GM23338 (cell line): ENCODE measurements at regions not wholly inside any gene's neighbourhood (a gene's known extent, or its start where the extent isn't known, plus 50 kb on each side); places are given as distances from the start of the nearest gene placed in this dataset.
A peak's percentile ranks its signal among the peaks of the same experiment; 100 is the strongest.

Experiments used
- ATAC-seq: fragments of 200-7000 bp; cut with Tn5 transposase; 3 replicates; pipeline ENCODE4 v1.9.1; 2020
- DNase-seq: peaks from one replicate; pipeline ENCODE4 v3.0.0-alpha.2; 2015; ENCODE audit warnings: low spot score
- H2AFZ ChIP-seq: fragments of 200-600 bp; sonication (generic); 2 replicates; pipeline ENCODE4 v1.8.0; 2016; ENCODE audit warnings: antibody characterized with exemption, mild to moderate bottlenecking, moderate library complexity
- H3F3A ChIP-seq: fragments of 200-600 bp; sonication (generic); replicated peaks from 2 replicates; pipeline ENCODE4 v1.8.0; 2017; ENCODE audit warnings: antibody characterized with exemption, mixed run types, low read depth
- H3K27ac ChIP-seq: fragments of 200-600 bp; sonication (generic); 2 replicates; pipeline ENCODE4 v1.6.1; 2016; ENCODE audit warnings: low read depth
- H3K27me3 ChIP-seq: fragments of 200-600 bp; sonication (generic); 2 replicates; pipeline ENCODE4 v1.8.0; 2016; ENCODE audit warnings: mild to moderate bottlenecking, mixed run types, moderate library complexity; ENCODE audit not compliant: insufficient read depth
- H3K36me3 ChIP-seq: fragments of 200-600 bp; sonication (generic); 2 replicates; pipeline ENCODE4 v1.8.0; 2016; ENCODE audit warnings: mild to moderate bottlenecking; ENCODE audit not compliant: insufficient read depth
- H3K4me1 ChIP-seq: fragments of 200-600 bp; sonication (generic); 2 replicates; pipeline ENCODE4 v1.8.0; 2016; ENCODE audit warnings: mild to moderate bottlenecking, moderate library complexity; ENCODE audit not compliant: insufficient read depth
- H3K4me2 ChIP-seq: fragments of 200-600 bp; sonication (generic); 2 replicates; pipeline ENCODE4 v1.7.1; 2017; ENCODE audit warnings: mixed run types
- H3K4me3 ChIP-seq: fragments of 200-600 bp; sonication (generic); 2 replicates; pipeline ENCODE4 v1.6.1; 2016; ENCODE audit warnings: mixed run types
- H3K79me2 ChIP-seq: fragments of 200-600 bp; sonication (generic); replicated peaks from 2 replicates; pipeline ENCODE4 v1.8.0; 2017; ENCODE audit warnings: mild to moderate bottlenecking; ENCODE audit not compliant: insufficient read depth
- H3K9me2 ChIP-seq: fragments of 200-600 bp; sonication (generic); 2 replicates; pipeline ENCODE4 v1.8.0; 2017; ENCODE audit not compliant: insufficient read depth
- H4K20me1 ChIP-seq: fragments of 200-600 bp; sonication (generic); replicated peaks from 2 replicates; pipeline ENCODE4 v1.8.0; 2017; ENCODE audit warnings: mild to moderate bottlenecking; ENCODE audit not compliant: insufficient read depth
- H3K27ac Mint-ChIP-seq: 2 replicates; pipeline ENCODE4 v1.8.0; 2020; ENCODE audit warnings: inconsistent platforms, mild to moderate bottlenecking, moderate library complexity, mixed read lengths
- H3K27me3 Mint-ChIP-seq: 3 replicates; pipeline ENCODE4 v1.8.0; 2022; ENCODE audit warnings: low read depth, mild to moderate bottlenecking, moderate library complexity, mixed read lengths, inconsistent platforms; ENCODE audit not compliant: insufficient read depth, poor library complexity
- H3K36me3 Mint-ChIP-seq: 3 replicates; pipeline ENCODE4 v1.8.0; 2021; ENCODE audit warnings: low read depth, mild to moderate bottlenecking, inconsistent platforms, moderate library complexity, mixed read lengths
- H3K4me1 Mint-ChIP-seq: 3 replicates; pipeline ENCODE4 v1.8.0; 2020; ENCODE audit warnings: mild to moderate bottlenecking, inconsistent platforms, mixed read lengths
- H3K4me3 Mint-ChIP-seq: 3 replicates; pipeline ENCODE4 v1.8.0; 2021; ENCODE audit warnings: moderate library complexity, mild to moderate bottlenecking, inconsistent platforms, mixed read lengths
- H3K9me3 Mint-ChIP-seq: 3 replicates; pipeline ENCODE4 v1.8.0; 2020; ENCODE audit warnings: moderate library complexity, mild to moderate bottlenecking, inconsistent platforms, mixed read lengths
- CREB1 ChIP-seq: fragments of 250-450 bp; sonication (Bioruptor Pico); IDR thresholded peaks from 2 replicates; pipeline ENCODE4 v1.5.0; 2020; ENCODE audit warnings: low read depth, mild to moderate bottlenecking, moderate library complexity
- CTCF ChIP-seq, 2 experiments: fragments of 200-600 bp in 1 of 2; sonication (generic) in 1 of 2; conservative IDR thresholded peaks; 2 replicates each; pipeline versions ENCODE4 v1.5.1 to v1.6.1; 2016 to 2017; ENCODE audit warnings: antibody characterized with exemption in 2 of 2, low read depth in 2 of 2, mild to moderate bottlenecking in 2 of 2, moderate library complexity in 1 of 2
- ETS1 ChIP-seq: IDR thresholded peaks from 2 replicates; pipeline ENCODE4 v1.6.1; 2016; ENCODE audit warnings: antibody characterized with exemption
- POLR2AphosphoS5 ChIP-seq: IDR thresholded peaks from 2 replicates; pipeline ENCODE4 v1.6.1; 2016; ENCODE audit warnings: antibody characterized with exemption, low read depth
- REST ChIP-seq: IDR thresholded peaks from one replicate; pipeline ENCODE4 v1.6.1; 2018; ENCODE audit warnings: antibody characterized with exemption; ENCODE audit not compliant: unreplicated experiment
- STAT1 ChIP-seq: IDR thresholded peaks from one replicate; pipeline ENCODE4 v1.6.1; 2016; ENCODE audit warnings: antibody characterized with exemption; ENCODE audit not compliant: unreplicated experiment
- ZNF114 ChIP-seq: fragments of 250-450 bp; sonication (Bioruptor Pico); IDR thresholded peaks from 2 replicates; pipeline ENCODE4 v1.5.0; 2020; ENCODE audit warnings: mild to moderate bottlenecking, moderate library complexity
- ZNF331 ChIP-seq: fragments of 250-450 bp; sonication (Bioruptor Pico); IDR thresholded peaks from 2 replicates; pipeline ENCODE4 v1.5.0; 2020; ENCODE audit warnings: low read depth, mild to moderate bottlenecking, moderate library complexity
- ZNF462 ChIP-seq: fragments of 250-450 bp; sonication (Bioruptor Pico); IDR thresholded peaks from 2 replicates; pipeline ENCODE4 v1.5.0; 2020; ENCODE audit warnings: mild to moderate bottlenecking, moderate library complexity

GRCh38 chr12:43113616-43114015, 438.4 kb downstream of the ADAMTS20 start:
- Histone ChIP-seq H3K79me2 (no peaks in the 10 kb centered on the region), H3K4me2 (no peak overlapping the region), H3K4me3 (no peak overlapping the region), H3K9me2 (peaks cover 6% of the 10 kb centered on the region; the same call in 1 of the 2 replicates), H3K27ac (no peak overlapping the region), H3K4me1 (no peaks in the 10 kb centered on the region), H3K27me3 (no peaks in the 10 kb centered on the region), H3F3A (no peaks in the 10 kb centered on the region), H4K20me1 (no peaks in the 10 kb centered on the region), H2AFZ (no peak overlapping the region), H3K36me3 (no peaks in the 10 kb centered on the region)
- H3K4me3 Mint-ChIP-seq: no peak overlapping the region
- DNase-seq (no peak), ATAC-seq (no peak)
- no peaks in the 10 kb centered on the region for H3K9me3 Mint-ChIP-seq
- peaks cover 3% of the 10 kb centered on the region; the same call in 2 of the 3 replicates for H3K4me1 Mint-ChIP-seq
- H3K36me3 Mint-ChIP-seq: no peaks in the 10 kb centered on the region
- no peaks in the 10 kb centered on the region for H3K27me3 Mint-ChIP-seq
- TF ChIP-seq REST: no peak
- TF ChIP-seq CREB1 (CRISPR knock-in tag): no peak
- no peak for TF ChIP-seq ZNF114 (CRISPR knock-in tag)
- no peak overlapping the region for H3K27ac Mint-ChIP-seq

GRCh38 chr12:43113135-43113534, 438.9 kb downstream of the ADAMTS20 start:
- Histone ChIP-seq H3K4me3 (no peak overlapping the region), H3K4me2 (no peak overlapping the region), H4K20me1 (no peaks in the 10 kb centered on the region), H3K79me2 (no peaks in the 10 kb centered on the region), H3K4me1 (no peaks in the 10 kb centered on the region), H3K9me2 (peaks cover 6% of the 10 kb centered on the region; the same call in 1 of the 2 replicates), H3K27ac (no peak overlapping the region), H2AFZ (no peak overlapping the region), H3K36me3 (no peaks in the 10 kb centered on the region), H3F3A (no peaks in the 10 kb centered on the region), H3K27me3 (no peaks in the 10 kb centered on the region)
- DNase-seq (peak; percentile 31), ATAC-seq (peak; percentile 46; the same call in 2 of the 3 replicates)
- no peaks in the 10 kb centered on the region for H3K27me3 Mint-ChIP-seq
- H3K36me3 Mint-ChIP-seq: no peaks in the 10 kb centered on the region
- TF ChIP-seq STAT1 (no peak), ETS1 (no peak), CTCF (conservative IDR thresholded peaks at IDR 0.05; ENCODE audit: low read depth in 2 of 2) (peak in 1 of 2 experiments; percentile 28; a peak in 1 of 4 replicates), POLR2AphosphoS5 (no peak), ZNF462 (CRISPR knock-in tag) (no peak), ZNF331 (no peak), ZNF114 (CRISPR knock-in tag) (no peak), CREB1 (CRISPR knock-in tag) (no peak)
- H3K27ac Mint-ChIP-seq: no peak overlapping the region
- peaks cover 3% of the 10 kb centered on the region; the same call in 2 of the 3 replicates for H3K4me1 Mint-ChIP-seq
- no peak overlapping the region for H3K4me3 Mint-ChIP-seq
- H3K9me3 Mint-ChIP-seq: no peaks in the 10 kb centered on the region
